ENCODE measurements at regions not wholly inside any gene's neighbourhood (a gene's known extent, or its start where the extent isn't known, plus 50 kb on each side); places are given as distances from the start of the nearest gene placed in this dataset.
A peak's percentile ranks its signal among the peaks of the same experiment; 100 is the strongest.

DNA sequence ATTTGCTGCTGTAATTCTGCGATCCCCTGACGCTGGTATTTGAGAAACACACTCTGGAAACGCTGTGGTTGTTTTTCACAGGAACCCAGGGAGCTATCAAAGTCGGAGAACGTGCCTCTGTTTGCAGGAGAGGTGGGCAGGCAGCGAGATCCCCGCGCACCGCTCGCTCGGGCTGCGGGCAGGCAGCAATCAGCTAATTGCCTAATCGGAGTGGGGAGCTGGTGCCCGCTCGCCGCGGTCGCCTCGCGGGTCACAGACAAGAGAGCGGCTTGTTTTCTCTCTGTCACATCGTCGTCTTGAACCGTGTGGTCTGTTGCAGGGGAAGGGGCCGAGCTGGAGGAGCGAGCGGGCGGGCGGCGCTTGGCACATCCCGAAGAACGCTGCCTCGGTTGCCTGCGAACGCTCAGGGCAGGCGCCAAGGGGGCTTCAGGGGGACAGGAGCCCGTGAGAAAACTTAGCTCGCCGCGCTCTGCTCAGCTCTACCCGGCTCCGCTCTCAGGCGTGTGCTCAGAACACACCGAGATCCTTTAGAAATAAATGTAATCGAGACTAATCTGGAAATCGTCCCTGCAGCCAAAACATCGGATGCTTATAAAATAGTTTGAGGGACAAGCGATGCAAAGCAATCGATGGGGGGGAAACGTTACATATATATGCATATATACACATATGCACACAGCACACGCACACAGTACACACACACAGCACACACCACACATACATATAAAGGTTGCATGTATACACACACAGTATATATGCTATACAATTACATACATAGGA, 93.6 kb upstream of the SMYD2 start:
- peaks cover 26% of the 10 kb centered on the region for H3K9me3 Mint-ChIP-seq
- peak overlapping the region; percentile 83 for H3K4me3 Mint-ChIP-seq
- H3K36me3 Mint-ChIP-seq (ENCODE audit: low read depth): peaks cover 13% of the 10 kb centered on the region
- peaks cover 24% of the 10 kb centered on the region for H3K27me3 Mint-ChIP-seq (ENCODE audit: low read depth, poor library complexity)
- peaks cover 50% of the 10 kb centered on the region for H3K4me1 Mint-ChIP-seq
- H3K27ac Mint-ChIP-seq: no peak overlapping the region
- TF ChIP-seq, protein P1, sequence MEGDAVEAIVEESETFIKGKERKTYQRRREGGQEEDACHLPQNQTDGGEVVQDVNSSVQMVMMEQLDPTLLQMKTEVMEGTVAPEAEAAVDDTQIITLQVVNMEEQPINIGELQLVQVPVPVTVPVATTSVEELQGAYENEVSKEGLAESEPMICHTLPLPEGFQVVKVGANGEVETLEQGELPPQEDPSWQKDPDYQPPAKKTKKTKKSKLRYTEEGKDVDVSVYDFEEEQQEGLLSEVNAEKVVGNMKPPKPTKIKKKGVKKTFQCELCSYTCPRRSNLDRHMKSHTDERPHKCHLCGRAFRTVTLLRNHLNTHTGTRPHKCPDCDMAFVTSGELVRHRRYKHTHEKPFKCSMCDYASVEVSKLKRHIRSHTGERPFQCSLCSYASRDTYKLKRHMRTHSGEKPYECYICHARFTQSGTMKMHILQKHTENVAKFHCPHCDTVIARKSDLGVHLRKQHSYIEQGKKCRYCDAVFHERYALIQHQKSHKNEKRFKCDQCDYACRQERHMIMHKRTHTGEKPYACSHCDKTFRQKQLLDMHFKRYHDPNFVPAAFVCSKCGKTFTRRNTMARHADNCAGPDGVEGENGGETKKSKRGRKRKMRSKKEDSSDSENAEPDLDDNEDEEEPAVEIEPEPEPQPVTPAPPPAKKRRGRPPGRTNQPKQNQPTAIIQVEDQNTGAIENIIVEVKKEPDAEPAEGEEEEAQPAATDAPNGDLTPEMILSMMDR (IDR thresholded peaks at IDR 0.05): no peak
- DNase-seq: peak; percentile 56

DNA sequence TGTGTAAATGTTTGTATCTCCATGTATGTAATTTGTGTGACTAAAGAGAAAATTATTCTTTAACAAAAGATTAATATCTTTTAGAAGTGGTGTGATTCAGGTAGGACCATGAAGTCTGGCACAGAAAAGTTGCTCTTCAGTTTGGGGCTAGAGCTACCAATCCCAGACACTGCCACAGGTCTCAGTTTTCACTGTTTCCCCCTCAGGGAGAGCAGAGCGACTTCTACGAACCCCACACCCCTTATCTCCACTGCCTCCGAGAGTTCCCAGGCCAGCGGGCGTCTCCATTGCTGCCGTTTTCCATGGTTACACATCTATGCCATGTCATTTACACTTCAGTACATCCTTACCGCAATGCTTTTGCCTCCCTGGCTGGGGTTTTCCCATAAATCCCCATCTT, 93.0 kb upstream of the SMYD2 start:
- peaks cover 8% of the 10 kb centered on the region for H3K36me3 Mint-ChIP-seq (ENCODE audit: low read depth)
- peaks cover 55% of the 10 kb centered on the region for H3K4me1 Mint-ChIP-seq
- H3K27me3 Mint-ChIP-seq (ENCODE audit: low read depth, poor library complexity): peaks cover 24% of the 10 kb centered on the region
- peak overlapping the region; percentile 64 for H3K4me3 Mint-ChIP-seq
- TF ChIP-seq, protein P1 (IDR thresholded peaks at IDR 0.05): no peak
- peaks cover 19% of the 10 kb centered on the region for H3K9me3 Mint-ChIP-seq
- no peak overlapping the region for H3K27ac Mint-ChIP-seq
- DNase-seq: no peak

DNA sequence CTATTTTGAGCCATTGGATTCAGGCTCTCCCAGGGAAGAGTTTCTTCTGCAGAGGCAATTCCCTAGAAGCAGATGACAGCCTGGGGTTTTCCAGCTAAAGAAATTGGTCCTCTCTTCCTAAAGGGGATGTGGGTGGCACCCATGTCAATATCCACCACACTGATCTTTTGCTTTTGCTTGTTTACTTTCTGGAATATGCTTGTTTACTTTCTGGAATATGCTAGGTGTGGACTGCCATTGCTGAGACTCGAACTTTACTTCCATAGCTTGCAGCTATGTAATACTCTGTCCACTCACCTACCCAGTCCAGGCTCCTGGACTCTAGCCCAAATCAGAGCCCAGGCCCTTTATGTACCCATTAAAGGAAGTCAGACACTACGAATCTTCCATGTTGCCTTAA, 92.1 kb upstream of the SMYD2 start:
- Mint-ChIP-seq H3K4me3 (no peak overlapping the region), H3K4me1 (peaks cover 64% of the 10 kb centered on the region), H3K27ac (no peak overlapping the region), H3K36me3 (ENCODE audit: low read depth) (peaks cover 2% of the 10 kb centered on the region), H3K9me3 (peaks cover 10% of the 10 kb centered on the region), H3K27me3 (ENCODE audit: low read depth, poor library complexity) (peaks cover 24% of the 10 kb centered on the region)
- TF ChIP-seq, protein P1 (IDR thresholded peaks at IDR 0.05): no peak
- DNase-seq: no peak

DNA sequence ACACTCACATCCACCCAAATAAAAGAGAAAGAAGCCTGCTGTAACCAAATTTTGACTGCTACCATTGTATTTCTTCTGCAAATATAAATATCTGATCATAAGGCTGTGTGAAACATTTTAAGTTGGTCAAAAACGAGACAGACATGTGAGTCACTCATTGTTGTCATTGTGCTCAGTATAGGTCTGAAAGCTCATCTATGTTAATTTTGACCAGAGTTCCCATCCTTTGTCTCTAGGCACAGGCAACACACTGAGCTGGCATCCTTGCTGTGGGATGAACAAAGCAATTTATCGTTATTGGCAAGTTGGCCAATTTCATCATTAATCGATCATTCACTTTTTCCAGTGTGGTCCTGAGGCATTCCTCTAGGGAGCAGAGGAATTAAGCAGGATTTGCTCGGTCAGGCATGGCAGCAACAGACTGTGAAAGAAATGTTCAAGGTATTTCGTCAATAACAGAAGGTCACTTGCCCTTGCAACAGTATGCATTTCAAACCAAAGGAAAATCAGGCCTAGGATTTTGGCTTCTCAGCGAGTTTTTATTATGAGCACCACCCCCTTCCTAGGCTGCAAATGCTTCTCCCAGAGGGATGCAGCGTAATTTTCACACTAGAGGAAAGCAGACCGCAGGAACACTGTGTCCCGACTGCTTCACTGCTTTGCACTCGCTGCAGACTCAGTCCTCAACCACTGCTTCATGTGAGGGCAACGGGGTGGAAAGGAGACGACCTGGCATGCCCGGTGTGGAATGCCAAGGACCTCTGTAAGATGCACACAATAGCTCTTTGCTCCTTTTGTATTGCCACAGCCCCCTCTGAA, 87.9 kb upstream of the SMYD2 start:
- peak overlapping the region; percentile 14 for H3K4me3 Mint-ChIP-seq
- H3K36me3 Mint-ChIP-seq (ENCODE audit: low read depth): no peaks in the 10 kb centered on the region
- peaks cover 21% of the 10 kb centered on the region for H3K27me3 Mint-ChIP-seq (ENCODE audit: low read depth, poor library complexity)
- DNase-seq: peak; percentile 18
- H3K4me1 Mint-ChIP-seq: peaks cover 36% of the 10 kb centered on the region
- H3K9me3 Mint-ChIP-seq: no peaks in the 10 kb centered on the region
- H3K27ac Mint-ChIP-seq: no peak overlapping the region
- TF ChIP-seq, protein P1 (IDR thresholded peaks at IDR 0.05): no peak

DNA sequence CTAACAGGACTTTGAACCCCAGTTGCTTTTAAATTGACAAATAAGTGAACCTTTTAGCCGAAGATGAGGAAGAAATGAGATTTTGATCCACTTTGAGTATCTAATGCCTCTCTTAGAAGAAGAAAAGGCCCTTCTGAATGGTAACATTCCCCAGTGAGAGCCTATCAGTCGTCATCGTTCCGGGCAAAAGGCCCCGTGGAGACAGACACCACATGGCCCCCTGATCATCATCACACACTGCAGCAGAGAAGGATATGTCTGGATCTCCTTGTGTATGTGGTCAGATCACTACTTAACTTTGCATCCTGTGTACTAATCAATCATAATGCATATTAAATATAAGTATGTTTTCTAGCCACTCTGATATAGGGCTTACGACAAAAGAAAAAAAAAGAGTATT, 87.3 kb upstream of the SMYD2 start:
- Mint-ChIP-seq H3K27me3 (ENCODE audit: low read depth, poor library complexity) (peaks cover 17% of the 10 kb centered on the region), H3K27ac (no peak overlapping the region)

More for the DNA sequence above, 87.3 kb upstream of the SMYD2 start:
- Mint-ChIP-seq H3K4me1 (peaks cover 32% of the 10 kb centered on the region), H3K4me3 (no peak overlapping the region), H3K9me3 (no peaks in the 10 kb centered on the region), H3K36me3 (ENCODE audit: low read depth) (no peaks in the 10 kb centered on the region)
- TF ChIP-seq, protein P1 (IDR thresholded peaks at IDR 0.05): no peak
- DNase-seq: no peak

All from nephron progenitor cell (in vitro differentiated cells).